H1 (cell line): ENCODE measurements at regions not wholly inside any gene's neighbourhood (a gene's known extent, or its start where the extent isn't known, plus 50 kb on each side); places are given as distances from the start of the nearest gene placed in this dataset.

Experiments
- CTCF ChIA-PET: fragments of 300-600 bp; sonication (Branson Sonifier 250); formaldehyde crosslinking; loops from one replicate; lab custom pipeline; 2021; ENCODE audit not compliant: partially characterized antibody; lab: Charles Lee
- POLR2A ChIA-PET: fragments of 300-600 bp; sonication (Branson Sonifier 250); formaldehyde crosslinking; loops from one replicate; lab custom pipeline; 2021; ENCODE audit warnings: inconsistent platforms; ENCODE audit not compliant: partially characterized antibody; lab: Charles Lee
- DNase-seq, 2 experiments: peaks; one replicate each; pipeline versions ENCODE4 v3.0.0 to v3.0.0-alpha.2; 2010 to 2022; ENCODE audit warnings: low spot score in 2 of 2, low read depth in 1 of 2, mixed read lengths in 1 of 2
- FAIRE-seq: peaks from 2 replicates; lab custom pipeline; 2011; peaks lifted over from hg19 to GRCh38; lab: Jason Lieb, UNC
- H2AFZ ChIP-seq: 2 replicates; pipeline ENCODE4 v1.8.1; 2012; ENCODE audit warnings: low read length, inconsistent platforms
- H2AK5ac ChIP-seq: 2 replicates; pipeline ENCODE4 v1.6.1; 2013; ENCODE audit warnings: low read depth, low read length
- H2BK120ac ChIP-seq: replicated peaks from 2 replicates; pipeline ENCODE3; 2013; ENCODE audit warnings: low read depth, low read length, inconsistent platforms
- H2BK12ac ChIP-seq: 2 replicates; pipeline ENCODE4 v1.6.1; 2013; ENCODE audit warnings: low read depth, low read length
- H2BK15ac ChIP-seq: 2 replicates; pipeline ENCODE4 v1.6.1; 2013; ENCODE audit warnings: low read length
- H2BK20ac ChIP-seq: 2 replicates; pipeline ENCODE4 v1.6.1; 2013; ENCODE audit warnings: low read length
- H2BK5ac ChIP-seq: 2 replicates; pipeline ENCODE4 v1.6.1; 2013; ENCODE audit warnings: low read depth, low read length
- H3K14ac ChIP-seq: 2 replicates; pipeline ENCODE4 v1.6.1; 2013; ENCODE audit warnings: inconsistent platforms; ENCODE audit not compliant: insufficient read length
- H3K18ac ChIP-seq: 2 replicates; pipeline ENCODE4 v1.6.1; 2013; ENCODE audit warnings: low read length; ENCODE audit errors: extremely low read depth
- H3K23ac ChIP-seq: 2 replicates; pipeline ENCODE4 v1.6.1; 2013; ENCODE audit warnings: inconsistent platforms; ENCODE audit not compliant: insufficient read length
- H3K23me2 ChIP-seq: 2 replicates; pipeline ENCODE4 v1.6.1; 2013; ENCODE audit warnings: low read depth, low read length
- H3K27ac ChIP-seq: 2 replicates; pipeline ENCODE4 v1.6.1; 2011; ENCODE audit warnings: low read depth, low read length, inconsistent platforms
- H3K27me3 ChIP-seq, 4 experiments: replicated peaks in 1 of 4; 1 replicate in 1 of 4; 2 replicates in 3 of 4; pipeline versions ENCODE4 v1.6.1 to v1.8.1; 2011 to 2013; ENCODE audit warnings: low read length in 3 of 4, mild to moderate bottlenecking in 3 of 4, inconsistent platforms in 2 of 4, mixed read lengths in 2 of 4, moderate library complexity in 1 of 4; ENCODE audit not compliant: control insufficient read depth in 3 of 4, insufficient read depth in 3 of 4; ENCODE audit errors: extremely low read depth in 1 of 4
- H3K36me3 ChIP-seq, 4 experiments: 2 replicates each; pipeline versions ENCODE4 v1.6.1 to v1.8.1; 2011 to 2013; ENCODE audit warnings: mild to moderate bottlenecking in 4 of 4, low read length in 3 of 4, moderate library complexity in 2 of 4, control low read depth in 1 of 4, inconsistent platforms in 1 of 4; ENCODE audit not compliant: insufficient read depth in 4 of 4, control insufficient read depth in 2 of 4
- H3K4ac ChIP-seq: replicated peaks from 2 replicates; pipeline ENCODE3; 2013; ENCODE audit warnings: low read length, low read depth, mixed read lengths, inconsistent platforms; ENCODE audit not compliant: insufficient read length
- H3K4me1 ChIP-seq, 4 experiments: replicated peaks in 1 of 4; 1 replicate in 1 of 4; 2 replicates in 3 of 4; pipeline versions ENCODE4 v1.6.1 to v1.8.1; 2011 to 2013; ENCODE audit warnings: low read length in 3 of 4, inconsistent platforms in 2 of 4, mixed read lengths in 1 of 4; ENCODE audit not compliant: insufficient read depth in 4 of 4, control insufficient read depth in 3 of 4
- H3K4me2 ChIP-seq, 2 experiments: 2 replicates each; pipeline versions ENCODE4 v1.6.1 to v1.8.1; 2011 to 2013; ENCODE audit warnings: low read depth in 2 of 2, low read length in 2 of 2, control low read depth in 1 of 2, inconsistent platforms in 1 of 2, mild to moderate bottlenecking in 1 of 2; ENCODE audit not compliant: insufficient read depth in 1 of 2
- H3K4me3 ChIP-seq, 4 experiments: fragments of 200-600, 300-600 bp in 1 of 4; sonication (generic), shearing (Covaris generic), sonication (Bioruptor Twin) in 1 of 4; 2 replicates each; pipeline versions ENCODE4 v1.5.1 to v1.8.1; 2011 to 2016; ENCODE audit warnings: low read length in 4 of 4, low read depth in 3 of 4, control low read depth in 2 of 4, inconsistent platforms in 2 of 4, mild to moderate bottlenecking in 2 of 4, mixed read lengths in 1 of 4, moderate library complexity in 1 of 4; ENCODE audit not compliant: insufficient read depth in 2 of 4; ENCODE audit errors: extremely low read depth in 1 of 4
- H3K56ac ChIP-seq: replicated peaks from 2 replicates; pipeline ENCODE3; 2013; ENCODE audit warnings: low read depth, mild to moderate bottlenecking, mixed read lengths, low read length, inconsistent platforms; ENCODE audit not compliant: insufficient read length
- H3K79me1 ChIP-seq: 2 replicates; pipeline ENCODE4 v1.6.1; 2013; ENCODE audit warnings: low read depth, low read length, control low read depth
- H3K79me2 ChIP-seq, 2 experiments: 2 replicates each; pipeline versions ENCODE4 v1.6.1 to v1.8.1; 2012 to 2013; ENCODE audit warnings: low read length in 2 of 2, mild to moderate bottlenecking in 2 of 2, inconsistent platforms in 1 of 2; ENCODE audit not compliant: insufficient read depth in 2 of 2, control insufficient read depth in 1 of 2
- H3K9ac ChIP-seq, 4 experiments: replicated peaks in 1 of 4; 1 replicate in 1 of 4; 2 replicates in 3 of 4; pipeline versions ENCODE4 v1.6.1 to v1.8.1; 2011 to 2013; ENCODE audit warnings: low read depth in 3 of 4, low read length in 3 of 4, control low read depth in 2 of 4, mild to moderate bottlenecking in 2 of 4, moderate library complexity in 2 of 4, inconsistent platforms in 1 of 4; ENCODE audit errors: extremely low read depth in 1 of 4
- H3K9me3 ChIP-seq, 2 experiments: 2 replicates each; pipeline versions ENCODE4 v1.6.1 to v1.8.1; 2012 to 2013; ENCODE audit warnings: mild to moderate bottlenecking in 2 of 2, moderate library complexity in 2 of 2, control low read depth in 1 of 2, inconsistent platforms in 1 of 2, low read depth in 1 of 2, low read length in 1 of 2, mixed read lengths in 1 of 2; ENCODE audit not compliant: insufficient read depth in 2 of 2
- H4K20me1 ChIP-seq, 2 experiments: replicated peaks in 1 of 2; 2 replicates each; pipeline versions ENCODE3 to v1.8.1; 2011 to 2013; ENCODE audit warnings: inconsistent platforms in 2 of 2, low read length in 2 of 2, mild to moderate bottlenecking in 1 of 2; ENCODE audit not compliant: insufficient read depth in 2 of 2, control insufficient read depth in 1 of 2
- H4K5ac ChIP-seq: 2 replicates; pipeline ENCODE4 v1.6.1; 2013; ENCODE audit warnings: low read length, low read depth, mixed read lengths, inconsistent platforms; ENCODE audit not compliant: insufficient read length
- H4K8ac ChIP-seq: 2 replicates; pipeline ENCODE4 v1.8.0; 2013; ENCODE audit warnings: mild to moderate bottlenecking, moderate library complexity, low read length, inconsistent platforms; ENCODE audit not compliant: insufficient read depth; ENCODE audit errors: extremely low read depth
- H4K91ac ChIP-seq: replicated peaks from 2 replicates; pipeline ENCODE3; 2013; ENCODE audit warnings: low read length, mixed read lengths, inconsistent platforms; ENCODE audit not compliant: insufficient read length
- GABPA ChIP-seq: IDR thresholded peaks from 2 replicates; pipeline ENCODE4 v1.6.1; 2011; ENCODE audit warnings: mild to moderate bottlenecking, low read length, moderate library complexity, borderline replicate concordance; ENCODE audit not compliant: insufficient read depth
- SP2 ChIP-seq: IDR thresholded peaks from 2 replicates; pipeline ENCODE4 v1.6.1; 2012; ENCODE audit warnings: mild to moderate bottlenecking, low read length, inconsistent platforms
- YY1 ChIP-seq: IDR thresholded peaks from 2 replicates; pipeline ENCODE4 v1.6.1; 2011; ENCODE audit warnings: low read depth, mild to moderate bottlenecking, low read length
- WGBS, 2 experiments: shearing (Covaris generic) in 1 of 2; methylation state at CpG; one replicate each; pipeline versions ENCODE4 v1.1.6 to v1.1.7; 2013 to 2015; ENCODE audit warnings: low lambda C conversion rate in 2 of 2, mixed read lengths in 2 of 2, inconsistent platforms in 1 of 2, low coverage in 1 of 2, missing lambda C conversion rate in 1 of 2; ENCODE audit not compliant: insufficient replicate concordance in 2 of 2, insufficient coverage in 1 of 2, insufficient read length in 1 of 2; ENCODE audit errors: extremely low coverage in 1 of 2, missing lambda C conversion rate in 1 of 2; 5-methylcytosine and 5-hydroxymethylcytosine counted together

DNA sequence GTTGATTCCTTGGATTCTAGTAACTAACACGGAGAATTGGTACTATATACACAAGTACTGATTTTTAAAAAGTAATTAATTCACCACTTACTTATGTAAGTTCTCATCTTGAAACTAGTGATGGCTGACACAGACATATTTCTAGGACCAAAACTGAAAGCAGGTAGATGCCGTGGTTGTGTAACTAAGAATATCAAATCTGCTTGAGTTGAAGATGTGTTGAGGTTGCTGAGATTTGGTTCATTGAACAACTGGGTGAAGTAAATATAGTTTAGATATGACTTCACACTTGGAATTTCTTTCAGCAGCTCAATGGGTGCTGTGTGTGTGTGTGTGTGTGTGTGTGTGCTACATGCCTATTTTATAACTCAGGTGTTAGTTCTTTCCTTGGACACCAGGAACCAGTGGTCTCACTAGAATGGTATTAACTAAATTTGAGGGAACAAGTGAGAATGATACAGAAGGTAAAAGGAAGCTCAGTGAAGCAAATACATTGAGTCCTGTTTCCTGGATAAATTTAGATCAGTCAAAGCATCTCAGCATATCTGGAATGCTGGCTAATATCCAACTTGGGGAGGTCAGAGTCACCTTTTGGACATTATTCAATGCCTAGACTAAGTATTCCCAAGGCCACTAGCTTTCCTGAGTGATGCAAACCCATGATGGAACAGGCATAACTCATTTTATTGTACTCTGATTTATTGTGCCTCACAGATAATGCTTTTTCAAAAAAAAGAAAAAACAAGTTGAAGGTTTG lies 110.7 kb upstream of the ZEB2 start:
- CTCF ChIA-PET, result no interaction called here
- 86% methylated on average over 2 of the region's 2 CpGs; no CpG with 5 or more reads in 1 of the 2 experiments for WGBS, 2 experiments

More for the DNA sequence above, 110.7 kb upstream of the ZEB2 start:
- Histone ChIP-seq H3K36me3 (no peaks in the 10 kb centered on the region), H3K4me2 (no peak overlapping the region), H3K4me3 (no peak overlapping the region), H3K79me2 (no peaks in the 10 kb centered on the region), H2BK15ac (no peak overlapping the region), H4K91ac (no peak overlapping the region), H3K4ac (no peak overlapping the region), H3K23me2 (no peaks in the 10 kb centered on the region), H3K23ac (no peak overlapping the region), H3K9ac (no peak overlapping the region), H4K5ac (no peak overlapping the region), H3K4me1 (peaks cover 0 to 3% (median 2%) of the 10 kb centered on the region in 4 experiments; a peak in 4 of 7 replicates), H4K8ac (no peak overlapping the region), H3K56ac (no peak overlapping the region), H3K18ac (no peak overlapping the region), H4K20me1 (no peaks in the 10 kb centered on the region), H3K14ac (no peak overlapping the region), H3K27me3 (no peaks in the 10 kb centered on the region; a peak in 1 of 7 replicates), H3K27ac (no peak overlapping the region), H2AK5ac (no peak overlapping the region), H3K79me1 (no peaks in the 10 kb centered on the region), H2BK12ac (no peak overlapping the region), H2AFZ (no peak overlapping the region), H2BK20ac (no peak overlapping the region), H3K9me3 (no peaks in the 10 kb centered on the region), H2BK5ac (no peak overlapping the region), H2BK120ac (no peak overlapping the region)
- FAIRE-seq (no peak), DNase-seq (no peak)
- POLR2A ChIA-PET, result no interaction called here
- TF ChIP-seq GABPA (no peak), SP2 (no peak), YY1 (no peak)
